ENCODE measurements at regions not wholly inside any gene's neighbourhood (a gene's known extent, or its start where the extent isn't known, plus 50 kb on each side); places are given as distances from the start of the nearest gene placed in this dataset.

- Histone ChIP-seq H3K27me3 (ENCODE audit: control insufficient read depth, insufficient read depth, low read length) (no peaks in the 10 kb centered on the region), H3K36me3 (ENCODE audit: control insufficient read depth, insufficient read depth, low read length) (no peaks in the 10 kb centered on the region), H3K4me3 (ENCODE audit: low read depth, low read length) (no peak overlapping the region)
- no peak for DNase-seq (ENCODE audit: low read depth)
- TF ChIP-seq CTCF (IDR thresholded peaks at IDR 0.05; ENCODE audit: insufficient read depth, low read length, poor library complexity, severe bottlenecking), result no peak
These were observed 118.9 kb downstream of the C12orf75 start for GRCh38 chr12:105449431-105449830.

GRCh38 chr12:105451211-105451610 lies 120.7 kb downstream of the C12orf75 start:
- DNase-seq (ENCODE audit: low read depth), result no peak
- Histone ChIP-seq H3K36me3 (ENCODE audit: control insufficient read depth, insufficient read depth, low read length) (no peaks in the 10 kb centered on the region), H3K4me3 (ENCODE audit: low read depth, low read length) (no peak overlapping the region), H3K27me3 (ENCODE audit: control insufficient read depth, insufficient read depth, low read length) (no peaks in the 10 kb centered on the region)
- TF ChIP-seq CTCF (IDR thresholded peaks at IDR 0.05; ENCODE audit: insufficient read depth, low read length, poor library complexity, severe bottlenecking), result no peak

- TF ChIP-seq CTCF (IDR thresholded peaks at IDR 0.05; ENCODE audit: insufficient read depth, low read length, poor library complexity, severe bottlenecking), result no peak
- no peak for DNase-seq (ENCODE audit: low read depth)
These were observed 121.3 kb downstream of the C12orf75 start for GRCh38 chr12:105451798-105452197.

GRCh38 chr12:105453316-105453715 lies 122.8 kb downstream of the C12orf75 start:
- Histone ChIP-seq H3K36me3 (ENCODE audit: control insufficient read depth, insufficient read depth, low read length) (no peaks in the 10 kb centered on the region), H3K4me3 (ENCODE audit: low read depth, low read length) (no peak overlapping the region), H3K27me3 (ENCODE audit: control insufficient read depth, insufficient read depth, low read length) (no peaks in the 10 kb centered on the region)
- no peak for TF ChIP-seq CTCF (IDR thresholded peaks at IDR 0.05; ENCODE audit: insufficient read depth, low read length, poor library complexity, severe bottlenecking)
- DNase-seq (ENCODE audit: low read depth), result no peak

More at GRCh38 chr12:105451798-105452197, 121.3 kb downstream of the C12orf75 start:
- no peaks in the 10 kb centered on the region for H3K27me3 ChIP-seq (ENCODE audit: control insufficient read depth, insufficient read depth, low read length)
- H3K36me3 ChIP-seq (ENCODE audit: control insufficient read depth, insufficient read depth, low read length), result no peaks in the 10 kb centered on the region
- H3K4me3 ChIP-seq (ENCODE audit: low read depth, low read length), result no peak overlapping the region

GRCh38 chr12:105454688-105455087 lies 124.2 kb downstream of the C12orf75 start:
- TF ChIP-seq CTCF (IDR thresholded peaks at IDR 0.05; ENCODE audit: insufficient read depth, low read length, poor library complexity, severe bottlenecking), result no peak
- H3K27me3 ChIP-seq (ENCODE audit: control insufficient read depth, insufficient read depth, low read length), result no peaks in the 10 kb centered on the region

GRCh38 chr12:105455261-105455660 lies 124.8 kb downstream of the C12orf75 start:
- no peak for DNase-seq (ENCODE audit: low read depth)

More at GRCh38 chr12:105454688-105455087, 124.2 kb downstream of the C12orf75 start:
- Histone ChIP-seq H3K36me3 (ENCODE audit: control insufficient read depth, insufficient read depth, low read length) (no peaks in the 10 kb centered on the region), H3K4me3 (ENCODE audit: low read depth, low read length) (no peak overlapping the region)
- DNase-seq (ENCODE audit: low read depth), result no peak

More at GRCh38 chr12:105455261-105455660, 124.8 kb downstream of the C12orf75 start:
- H3K4me3 ChIP-seq (ENCODE audit: low read depth, low read length), result no peak overlapping the region
- H3K27me3 ChIP-seq (ENCODE audit: control insufficient read depth, insufficient read depth, low read length), result no peaks in the 10 kb centered on the region
- H3K36me3 ChIP-seq (ENCODE audit: control insufficient read depth, insufficient read depth, low read length), result no peaks in the 10 kb centered on the region
- peak; percentile 23 for TF ChIP-seq CTCF (IDR thresholded peaks at IDR 0.05; ENCODE audit: insufficient read depth, low read length, poor library complexity, severe bottlenecking)

Measured in kidney epithelial cell (primary cell).